HG02623 (cell line): ENCODE measurements at regions not wholly inside any gene's neighbourhood (a gene's known extent, or its start where the extent isn't known, plus 50 kb on each side); places are given as distances from the start of the nearest gene placed in this dataset.
"Not testable (repeated sequence)": the region's sequence is repeated elsewhere in the genome, so short reads cannot be mapped to it uniquely, and the experiment has no call there.

ENCODE experiments used
- ATAC-seq: cut with Tn5 transposase; IDR thresholded peaks from one replicate; pipeline ENCODE4 v1.9.1; 2021; ENCODE audit warnings: moderate library complexity; ENCODE audit not compliant: unreplicated experiment

DNA sequence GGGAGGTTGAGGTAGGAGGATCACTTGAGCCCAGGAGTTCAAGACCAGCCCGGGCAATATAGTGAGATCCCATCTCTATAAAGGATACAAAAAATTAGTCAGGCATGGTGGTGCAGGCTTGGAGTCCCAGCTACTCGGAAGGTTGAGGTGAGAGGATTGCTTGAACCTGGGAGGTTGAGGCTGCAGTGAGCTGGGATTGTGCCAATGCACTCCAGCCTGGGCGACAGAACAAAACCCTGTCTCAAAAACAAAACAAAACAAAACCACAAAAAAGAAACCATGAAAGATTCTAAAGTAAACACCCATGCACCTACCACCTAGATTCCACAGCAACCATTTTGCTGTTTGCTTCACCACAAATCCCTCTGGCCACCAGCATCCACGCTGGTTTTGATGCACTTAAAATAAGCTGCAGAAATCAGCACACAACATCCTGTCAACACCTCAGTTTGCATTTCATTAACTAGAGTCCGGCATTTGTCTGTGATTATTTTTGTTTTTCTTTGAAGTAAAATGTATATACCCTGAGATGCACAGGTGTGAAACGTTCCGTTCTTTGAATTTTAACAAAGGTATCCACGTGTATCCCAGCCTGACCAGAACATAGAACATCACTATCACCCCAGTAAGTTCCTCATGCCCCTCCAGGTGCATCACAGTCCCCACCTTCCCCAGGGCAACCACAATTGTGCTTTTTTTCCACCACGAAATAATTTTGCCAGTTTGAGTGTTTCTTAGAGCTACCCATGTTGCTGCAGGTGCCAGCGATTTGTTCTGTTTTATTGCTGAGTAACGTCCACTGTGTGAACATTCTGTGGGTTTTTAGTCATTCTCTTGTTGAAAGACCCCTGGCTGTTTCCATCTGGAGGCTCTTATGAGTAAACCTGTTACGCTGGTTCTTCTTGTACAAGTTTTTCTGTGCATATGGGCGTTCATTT, 191.5 kb downstream of the SEC14L1 start:
- no peak for ATAC-seq

DNA sequence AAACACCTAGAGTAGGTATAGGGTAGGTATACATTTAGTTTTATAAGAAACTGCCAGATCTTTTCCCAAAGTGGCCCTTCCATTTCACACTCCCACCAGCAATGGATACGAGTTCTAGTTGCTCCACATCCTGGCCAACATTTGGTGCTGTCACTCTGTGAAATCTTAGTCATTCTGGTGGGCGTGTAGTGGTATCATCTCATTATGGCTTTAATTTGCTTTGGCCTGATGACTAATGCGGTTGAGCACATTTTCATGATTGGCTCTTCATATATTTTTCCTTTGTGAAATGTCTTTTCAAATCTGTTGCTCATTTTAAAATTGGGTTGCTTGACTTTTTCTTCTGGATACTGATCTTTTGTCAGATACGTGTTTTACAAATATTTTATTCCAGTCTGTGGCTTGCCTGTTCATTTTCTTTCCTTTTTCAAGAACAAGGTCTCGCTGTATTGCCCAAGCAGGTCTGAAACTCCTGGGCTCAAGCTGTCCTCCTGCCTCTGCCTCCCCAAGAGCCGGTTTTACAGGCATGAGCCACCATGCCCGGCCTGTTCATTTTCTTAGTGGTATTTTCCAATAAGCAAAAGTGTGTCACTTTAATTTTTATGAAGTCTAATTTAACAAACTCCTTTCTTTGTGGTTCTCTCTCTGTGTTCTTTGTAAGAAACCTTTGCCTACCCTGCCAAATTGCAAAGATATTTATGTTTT, 192.4 kb downstream of the SEC14L1 start:
- ATAC-seq, result no peak

DNA sequence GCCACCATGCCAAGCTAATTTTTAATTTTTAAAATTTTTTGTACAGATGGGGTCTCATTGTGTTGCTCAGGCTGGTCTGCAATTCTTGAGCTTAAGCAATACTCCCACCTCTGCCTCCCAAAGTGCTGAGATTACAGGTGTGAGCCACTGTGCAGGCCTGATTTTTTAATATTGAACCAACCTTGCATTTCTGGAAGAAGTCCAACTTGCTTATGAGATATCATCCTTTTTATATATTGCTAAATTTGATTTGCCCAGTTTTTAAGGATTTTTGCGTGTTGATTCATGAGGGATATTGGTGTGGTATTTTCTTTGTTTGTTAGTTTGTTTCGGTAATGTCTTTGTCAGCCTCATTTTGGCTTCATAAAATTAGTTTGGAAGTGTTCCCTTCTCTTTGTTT, 196.4 kb downstream of the SEC14L1 start:
- no peak for ATAC-seq

DNA sequence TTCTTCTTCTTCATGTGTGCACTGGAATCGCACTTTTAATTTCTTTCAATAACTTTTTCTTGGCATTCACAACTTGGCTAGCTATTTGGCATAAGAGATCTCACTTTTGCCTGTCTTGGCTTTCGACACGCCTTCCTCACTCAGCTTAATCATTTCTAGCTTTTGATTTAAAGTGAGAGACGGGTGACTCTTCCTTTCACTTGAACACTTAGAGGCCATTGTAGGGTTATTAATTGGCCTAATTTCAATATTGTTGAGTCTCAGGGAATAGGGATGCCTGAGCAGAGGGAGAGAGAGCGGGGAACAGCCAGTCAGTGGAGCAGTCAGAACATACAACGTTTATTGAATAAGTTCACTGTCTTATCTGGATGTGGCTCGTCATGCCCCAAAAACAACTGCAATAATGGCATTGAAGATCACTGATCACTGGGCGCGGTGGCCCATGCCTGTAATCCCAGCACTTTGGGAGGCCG, 200.3 kb downstream of the SEC14L1 start:
- no peak for ATAC-seq

DNA sequence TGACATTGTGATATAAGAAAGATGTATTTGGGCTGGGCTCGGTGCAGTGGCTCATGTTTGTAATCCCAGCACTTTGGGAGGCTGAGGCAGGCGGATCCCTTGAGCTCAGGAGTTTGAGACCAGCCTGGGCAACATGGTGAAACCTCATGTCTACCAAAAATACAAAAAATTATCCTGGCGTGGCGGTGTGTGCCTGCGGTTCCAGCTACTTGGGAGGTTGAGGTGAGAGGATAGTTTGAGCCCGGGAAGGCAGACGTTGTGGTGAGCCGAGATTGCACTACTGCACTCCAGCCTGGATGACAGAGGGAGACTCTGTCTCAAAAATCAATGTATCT, 201.9 kb downstream of the SEC14L1 start:
- ATAC-seq, result not testable (repeated sequence)

DNA sequence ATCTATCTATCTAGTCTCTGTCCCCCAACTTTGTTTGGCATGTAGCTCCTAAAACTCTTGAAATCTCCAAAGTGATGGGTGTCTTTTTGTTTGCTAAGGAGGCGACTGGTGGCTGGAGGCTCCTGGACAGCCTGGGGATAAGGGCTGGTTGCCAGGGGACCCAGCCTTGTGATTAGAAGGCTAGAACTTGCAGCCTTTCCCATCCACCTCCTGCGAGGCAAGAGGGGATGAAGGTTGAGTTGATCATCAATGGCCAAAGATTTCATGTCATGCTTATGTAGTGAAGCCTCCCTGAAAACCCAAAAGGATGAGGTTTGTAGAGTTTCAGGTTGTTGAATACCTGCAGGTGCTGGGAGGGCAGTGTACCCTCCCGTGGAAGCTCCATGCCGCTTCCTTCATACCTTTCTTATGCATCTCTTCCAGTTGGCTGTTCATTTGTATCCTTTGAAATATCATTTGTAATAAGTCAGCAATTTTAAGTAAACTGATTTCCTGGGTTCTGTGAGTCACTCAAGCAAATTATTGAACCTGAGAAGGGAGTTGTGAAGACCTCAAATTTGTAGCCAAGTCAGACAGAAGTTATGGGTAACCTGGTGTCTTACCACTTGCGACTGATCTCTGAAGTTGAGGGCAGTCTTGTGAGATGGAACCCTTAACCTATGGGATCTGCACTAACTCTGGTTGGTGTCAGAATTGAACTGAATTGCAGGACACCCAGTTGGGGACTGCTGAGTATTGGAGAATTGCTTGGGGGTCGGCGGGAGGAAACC, 202.4 kb downstream of the SEC14L1 start:
- no peak for ATAC-seq

DNA sequence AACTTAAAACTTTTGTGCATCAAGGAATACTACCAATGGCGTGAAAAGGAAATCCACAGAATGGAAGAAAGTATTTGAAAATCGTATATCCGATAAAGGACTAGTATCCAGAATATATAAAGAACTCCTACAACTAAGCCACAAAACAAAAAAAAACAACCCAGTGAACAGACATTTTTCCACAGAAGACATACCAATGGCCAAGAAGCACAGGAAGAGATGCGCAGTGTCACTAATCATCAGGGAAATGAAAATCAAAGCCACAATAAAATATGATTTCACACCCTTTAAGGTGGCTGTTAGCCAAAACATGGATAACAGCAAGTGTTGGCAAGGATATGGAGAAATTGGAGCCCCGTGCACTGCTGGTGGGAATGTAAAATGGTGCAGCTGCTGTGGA, 203.3 kb downstream of the SEC14L1 start:
- ATAC-seq, result no peak

DNA sequence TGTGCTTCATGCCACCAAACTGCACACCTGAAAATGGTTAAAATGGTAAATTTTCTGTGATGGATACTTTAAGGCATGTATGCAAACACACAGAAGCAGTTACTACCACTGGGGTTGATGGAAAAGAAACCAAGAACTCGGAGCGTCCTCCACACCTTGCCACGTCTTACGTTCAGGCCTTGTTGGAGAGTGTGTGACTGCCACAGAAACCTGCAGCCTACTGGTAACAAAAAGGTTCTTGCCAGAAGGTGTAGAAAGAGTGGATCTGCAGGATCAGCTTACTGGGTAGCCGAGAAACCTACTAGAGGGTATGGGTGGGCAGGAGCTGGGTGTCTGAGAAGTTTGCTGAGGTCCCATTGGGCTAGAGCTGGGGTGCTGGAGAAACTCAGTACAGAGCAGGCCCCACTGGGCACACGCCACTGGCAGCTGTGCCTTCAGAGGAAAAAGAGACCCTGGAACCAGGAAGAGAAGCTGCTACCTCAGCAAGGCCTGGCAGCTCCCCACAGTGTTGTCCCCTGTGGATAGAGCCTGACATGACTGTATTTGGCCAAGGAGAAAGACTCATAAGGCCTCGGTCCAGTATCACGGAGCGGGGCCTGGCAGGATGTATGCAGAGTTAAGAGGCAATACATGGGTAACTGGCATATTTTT, 204.6 kb downstream of the SEC14L1 start:
- no peak for ATAC-seq

DNA sequence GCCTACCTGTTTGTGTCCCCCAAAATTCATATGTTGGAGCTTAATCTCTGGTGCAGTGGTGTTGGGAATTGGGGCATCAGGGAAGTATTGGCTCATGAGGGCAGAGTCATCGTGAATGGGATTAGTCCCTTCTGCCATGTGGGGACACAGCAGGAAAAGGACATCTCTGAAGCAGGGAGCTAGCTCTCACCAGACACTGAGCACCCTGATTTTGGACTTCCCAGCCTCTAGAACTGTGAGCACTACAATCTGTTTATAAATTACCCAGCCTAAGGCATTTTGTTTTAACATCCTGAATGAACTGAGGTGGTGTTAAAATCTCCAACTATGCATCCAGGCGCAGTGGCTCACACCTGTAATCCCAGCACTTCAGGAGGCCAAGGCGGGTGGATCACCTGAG, 206.0 kb downstream of the SEC14L1 start:
- no peak for ATAC-seq

DNA sequence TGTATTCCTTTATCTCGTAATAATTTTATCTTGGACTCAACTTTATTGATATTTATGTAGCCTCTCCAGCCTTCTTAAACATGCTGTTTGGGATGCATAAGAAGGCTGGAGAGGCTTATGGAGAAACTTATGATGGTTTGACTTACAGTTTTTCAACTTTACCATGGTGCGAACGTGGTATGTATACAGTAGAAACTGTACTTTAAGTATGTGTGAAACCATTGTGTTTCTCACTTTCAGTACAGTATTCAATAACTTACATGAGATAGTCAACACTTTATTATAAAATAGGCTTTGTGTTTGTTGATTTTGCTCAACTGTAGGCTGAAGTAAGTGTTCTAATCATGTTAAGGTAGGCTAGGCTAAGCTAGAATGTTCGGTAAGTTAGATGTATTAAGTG, 206.8 kb downstream of the SEC14L1 start:
- ATAC-seq, result no peak

DNA sequence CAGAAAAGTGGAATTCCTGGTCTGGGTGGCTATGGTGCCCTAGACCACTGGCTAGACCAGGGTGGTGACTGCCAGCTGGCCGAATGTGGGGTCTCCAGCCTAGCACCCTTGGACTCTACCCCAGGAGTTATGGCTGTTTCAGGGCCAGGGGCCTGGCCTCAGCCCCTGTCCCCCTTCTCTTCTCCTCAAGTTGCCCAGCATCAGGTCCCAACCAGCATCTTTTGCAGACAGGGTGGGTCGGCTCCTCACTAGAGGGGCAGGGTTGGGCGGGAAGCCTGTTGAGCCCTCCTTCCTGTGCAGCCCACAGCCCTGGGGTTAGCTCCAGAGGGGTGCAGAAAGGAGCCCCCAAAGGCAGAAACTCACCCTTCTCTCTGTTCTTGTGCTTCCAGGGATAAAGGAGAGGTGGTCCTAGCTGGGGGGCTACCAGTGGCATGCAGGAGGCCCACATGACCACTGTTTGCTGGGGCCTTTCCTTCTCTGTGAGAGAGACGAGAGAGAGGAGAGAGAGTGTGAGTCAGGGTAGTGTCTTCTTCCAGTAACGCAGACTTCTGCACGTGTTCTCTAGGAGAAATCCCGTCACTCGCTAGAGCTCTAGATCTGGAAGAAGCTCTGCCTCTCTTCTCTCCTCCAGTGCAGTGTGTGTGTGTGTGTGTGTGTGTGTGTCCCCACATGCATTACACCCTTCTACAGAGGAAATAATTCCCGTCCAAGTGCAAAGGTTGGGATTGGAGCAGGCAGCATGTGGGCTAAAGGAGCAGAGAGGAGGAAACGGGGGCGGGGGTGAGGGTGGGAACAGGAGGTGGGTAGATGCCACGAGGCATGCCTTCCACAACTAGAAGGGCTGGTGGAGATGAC, 209.4 kb downstream of the SEC14L1 start:
- no peak for ATAC-seq

DNA sequence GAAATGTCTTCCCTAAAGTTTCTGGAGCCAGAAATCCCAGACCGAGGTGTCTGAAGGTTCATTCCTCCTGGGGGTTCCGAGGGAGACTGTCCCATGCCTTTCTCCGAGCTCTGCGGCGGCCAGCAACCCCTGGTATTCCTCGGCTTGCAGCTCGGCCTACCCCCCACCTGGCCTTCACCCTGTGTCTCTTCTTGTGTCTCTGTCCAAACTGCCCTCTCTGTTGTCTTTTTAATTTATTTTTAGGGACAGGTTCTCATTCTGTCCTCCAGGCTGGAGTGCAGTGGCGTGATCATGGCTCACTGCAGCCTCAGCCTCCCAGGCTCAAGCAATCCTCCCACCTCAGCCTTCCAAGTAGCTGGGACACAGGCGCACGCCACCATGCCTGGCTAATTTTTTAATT, 211.7 kb downstream of the SEC14L1 start:
- no peak for ATAC-seq

DNA sequence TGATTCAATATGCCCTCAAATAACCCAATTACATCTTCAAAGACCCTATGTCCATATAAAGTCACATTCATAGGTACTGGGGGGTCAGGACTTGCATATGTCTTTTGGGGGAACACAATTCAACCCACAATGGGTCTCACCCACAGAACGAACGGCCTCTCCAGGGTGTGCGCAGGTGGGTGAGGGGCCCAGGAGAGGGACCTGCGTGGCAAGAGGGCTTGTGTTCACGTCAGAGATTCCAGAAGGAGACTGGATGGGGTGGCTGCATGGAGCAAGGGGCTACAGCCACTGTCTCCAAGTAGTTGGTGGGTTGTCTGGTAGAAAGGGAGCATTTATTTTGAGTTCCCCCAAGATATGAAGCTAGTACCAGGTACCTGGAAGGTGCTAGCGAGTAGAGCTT, 212.2 kb downstream of the SEC14L1 start:
- no peak for ATAC-seq

DNA sequence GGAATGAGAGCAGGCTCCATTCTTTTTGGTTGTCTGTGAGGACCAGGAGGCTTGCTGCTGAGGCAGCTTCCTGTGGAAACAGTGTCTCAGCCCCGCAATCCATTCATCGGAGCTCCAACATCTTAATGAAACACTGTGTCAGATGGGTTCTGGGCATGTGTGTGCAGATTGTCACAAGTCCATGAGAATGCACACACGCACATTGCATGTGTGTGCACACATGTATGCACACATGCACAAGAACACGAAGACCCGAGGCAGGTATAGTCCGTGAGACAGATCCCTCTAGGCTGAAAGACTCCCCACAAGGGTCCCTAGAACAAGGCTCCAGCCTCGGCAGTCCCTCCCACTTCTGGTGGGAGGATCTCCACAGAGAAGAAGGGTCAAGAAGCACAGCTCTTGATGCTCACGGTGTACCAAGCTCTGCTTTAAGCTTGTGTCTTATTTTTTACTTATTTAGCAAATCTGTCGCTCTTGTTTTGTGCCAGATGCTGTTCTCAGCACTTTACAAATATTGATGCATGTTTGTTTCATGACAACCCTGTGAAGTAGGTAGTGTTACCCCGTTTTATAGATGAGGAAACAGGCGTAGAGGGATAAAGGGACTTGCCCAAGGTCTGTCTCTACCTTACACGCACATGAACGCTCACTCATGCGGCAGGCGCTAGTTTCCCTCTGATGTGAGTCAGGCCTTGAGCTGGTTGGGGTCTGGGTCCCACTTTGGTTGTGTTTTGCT, 213.1 kb downstream of the SEC14L1 start:
- no peak for ATAC-seq

DNA sequence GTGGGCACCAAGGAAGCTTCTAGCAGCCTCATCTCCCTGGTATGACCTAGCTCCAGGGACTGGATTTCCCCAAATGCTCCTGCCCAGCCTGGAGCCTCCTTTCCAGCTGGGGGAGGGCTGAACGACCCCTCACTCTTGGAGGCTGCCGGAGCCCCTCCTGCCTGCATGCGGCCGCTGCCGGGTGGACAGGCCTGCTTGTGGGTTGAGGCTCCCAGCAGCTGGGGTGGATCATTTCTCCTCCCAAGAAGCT, 213.6 kb downstream of the SEC14L1 start:
- ATAC-seq, result no peak

DNA sequence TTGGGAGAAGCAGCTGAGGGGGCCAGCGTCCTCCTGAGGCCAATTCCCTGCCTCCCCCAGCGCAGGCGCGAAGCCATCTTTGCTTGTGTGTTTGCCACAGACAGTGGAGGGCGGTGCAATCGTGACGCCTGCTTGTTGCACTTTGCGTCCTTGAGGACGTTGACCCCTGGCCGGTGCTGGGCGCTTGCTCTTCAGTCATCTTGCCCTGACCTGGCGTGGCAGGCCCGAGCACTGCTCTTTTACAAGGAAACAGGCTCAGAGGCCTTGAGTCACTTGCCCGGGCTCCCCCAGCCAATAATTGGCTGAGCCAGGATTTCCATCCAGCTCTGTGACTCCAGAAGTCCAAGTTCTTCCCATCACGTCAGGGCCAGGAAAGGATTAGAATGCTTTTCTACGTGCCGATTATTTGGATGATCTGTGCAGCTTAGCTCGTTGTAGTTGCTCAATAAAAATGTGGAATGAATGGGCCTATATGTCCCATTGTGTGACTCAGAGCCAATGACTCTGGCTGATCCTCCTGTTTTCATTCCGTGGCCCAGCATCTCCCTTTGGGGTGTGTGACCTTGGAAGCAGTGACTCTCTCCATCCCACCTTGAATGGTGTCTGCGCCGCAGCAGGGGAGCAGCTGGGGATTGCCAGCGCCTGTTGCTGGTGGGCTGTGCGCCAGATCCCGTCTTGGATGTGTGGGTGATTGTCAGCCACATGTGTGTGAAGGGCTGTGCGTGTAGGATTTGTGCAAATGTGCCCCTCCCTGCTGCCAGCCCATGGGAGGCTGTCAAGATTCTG, 214.1 kb downstream of the SEC14L1 start:
- ATAC-seq, result no peak

DNA sequence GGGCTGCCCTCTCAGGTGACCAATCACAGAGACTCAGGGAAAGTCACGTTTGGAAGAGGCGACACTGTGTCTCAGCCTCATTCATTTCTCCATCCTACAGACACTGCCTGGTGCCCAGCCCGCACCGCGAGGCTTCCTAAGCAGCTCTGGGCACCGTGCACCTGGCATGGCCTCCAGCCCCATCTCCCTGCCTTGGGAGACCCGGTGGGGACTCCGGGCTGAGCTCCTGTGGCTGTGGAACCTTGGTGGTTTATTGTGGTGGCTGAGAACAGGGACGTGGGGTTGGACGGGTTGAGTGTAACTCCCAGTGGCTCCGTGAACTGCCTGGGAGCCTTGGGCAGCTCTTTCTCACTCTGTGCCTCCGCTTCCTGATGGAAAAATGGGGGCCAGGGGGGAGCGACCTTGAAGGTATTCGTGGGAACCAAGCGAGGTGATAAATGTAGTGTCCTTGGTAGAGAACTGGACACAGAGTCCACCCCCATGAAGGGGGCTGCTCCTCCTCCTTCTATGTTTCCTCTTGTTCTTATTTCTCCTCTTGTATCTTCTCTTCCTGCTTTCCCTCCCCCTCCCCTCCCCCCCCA, 215.4 kb downstream of the SEC14L1 start:
- no peak for ATAC-seq

DNA sequence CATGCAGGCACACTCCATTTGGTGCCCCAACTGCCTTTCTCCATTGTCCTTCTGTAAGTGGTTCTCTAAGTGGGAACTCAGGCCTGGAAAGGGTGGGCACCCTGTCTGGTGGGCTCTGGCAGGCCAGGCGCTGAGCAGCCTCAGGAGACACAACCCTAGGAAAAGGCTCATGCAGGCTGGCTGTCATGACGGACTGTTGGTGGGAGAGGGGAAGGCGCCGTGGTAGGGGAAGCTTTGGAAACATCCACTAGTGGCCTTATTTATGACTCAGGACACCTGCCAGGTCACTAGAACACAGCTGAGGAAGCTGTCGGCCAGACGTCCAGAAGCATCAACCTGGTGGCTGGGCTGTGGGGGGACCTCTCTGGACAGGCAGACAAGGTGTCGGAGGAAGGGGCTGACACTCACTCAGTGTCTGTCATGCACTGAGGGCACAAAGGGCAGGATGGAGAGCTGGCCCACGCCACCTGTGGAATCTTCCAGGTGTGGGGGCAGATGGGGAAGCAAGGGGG, 216.0 kb downstream of the SEC14L1 start:
- no peak for ATAC-seq
